Gastrocnemius medialis (tissue), 4 donors: ENCODE measurements at regions not wholly inside any gene's neighbourhood (a gene's known extent, or its start where the extent isn't known, plus 50 kb on each side); places are given as distances from the start of the nearest gene placed in this dataset.

ENCODE experiments used
- CTCF ChIP-seq, 5 experiments: fragments of 450-650 bp in 3 of 5; fragments of 200-600 bp in 2 of 5; sonication (generic) in 2 of 5; IDR thresholded peaks in 4 of 5; conservative IDR thresholded peaks in 1 of 5; 1 replicate in 4 of 5; 2 replicates in 1 of 5; pipeline ENCODE4 v1.5.1; 2016 to 2019; ENCODE audit warnings: antibody characterized with exemption in 5 of 5, mild to moderate bottlenecking in 3 of 5, moderate library complexity in 3 of 5
- POLR2A ChIP-seq, 2 donors: fragments of 450-650 bp; IDR thresholded peaks; one replicate each; pipeline ENCODE4 v1.6.1; 2017; ENCODE audit warnings: antibody characterized with exemption in 2 of 2, mild to moderate bottlenecking in 2 of 2, moderate library complexity in 2 of 2

DNA sequence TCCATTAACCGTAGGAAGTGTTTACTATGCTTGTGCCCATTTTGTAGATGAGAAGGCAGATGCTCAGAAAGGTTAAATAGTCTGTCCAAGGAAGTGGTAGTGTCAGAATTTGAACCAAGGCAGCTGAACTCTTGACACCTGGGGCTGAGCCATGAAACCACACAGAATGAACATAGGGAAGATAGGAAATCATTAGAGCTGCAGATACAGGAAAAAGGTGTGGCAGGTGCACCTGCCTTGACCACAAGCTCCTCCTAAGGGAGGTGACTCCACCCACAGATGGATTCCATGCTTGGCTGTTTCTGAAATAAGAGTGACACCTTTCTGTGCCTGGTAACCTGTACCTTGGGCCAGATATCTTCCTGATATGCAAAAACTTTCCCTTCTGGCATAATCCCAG, 69.9 kb upstream of the IGSF21 start:
- TF ChIP-seq CTCF (IDR thresholded peaks at IDR 0.05 in 4 of 5, conservative IDR thresholded peaks at IDR 0.05 in 1 of 5) = no peak
- TF ChIP-seq POLR2A (IDR thresholded peaks at IDR 0.05) = no peak
